GM23248 (cell line): ENCODE measurements at regions not wholly inside any gene's neighbourhood (a gene's known extent, or its start where the extent isn't known, plus 50 kb on each side); places are given as distances from the start of the nearest gene placed in this dataset.

Experiments
- DNase-seq: peaks from one replicate; pipeline ENCODE4 v3.0.0-alpha.2; 2015
- H2AFZ ChIP-seq: fragments of 200-600 bp; sonication (generic); 2 replicates; pipeline ENCODE4 v1.6.1; 2016; ENCODE audit warnings: antibody characterized with exemption
- H3F3A ChIP-seq: fragments of 200-600 bp; sonication (generic); 2 replicates; pipeline ENCODE4 v1.6.1; 2016; ENCODE audit warnings: mild to moderate bottlenecking, antibody characterized with exemption, mixed run types; ENCODE audit not compliant: insufficient read depth
- H3K27ac ChIP-seq: fragments of 200-600 bp; sonication (generic); 2 replicates; pipeline ENCODE4 v1.5.1; 2016; ENCODE audit warnings: mild to moderate bottlenecking
- H3K27me3 ChIP-seq: fragments of 200-600 bp; sonication (generic); replicated peaks from 2 replicates; pipeline ENCODE4 v1.6.1; 2016; ENCODE audit warnings: mild to moderate bottlenecking; ENCODE audit not compliant: insufficient read depth
- H3K36me3 ChIP-seq: fragments of 200-600 bp; sonication (generic); 2 replicates; pipeline ENCODE4 v1.6.1; 2016; ENCODE audit warnings: low read depth, mild to moderate bottlenecking
- H3K4me1 ChIP-seq: fragments of 200-600 bp; sonication (generic); 2 replicates; pipeline ENCODE4 v1.6.1; 2016; ENCODE audit warnings: mild to moderate bottlenecking; ENCODE audit not compliant: insufficient read depth
- H3K4me2 ChIP-seq: fragments of 200-600 bp; sonication (generic); one replicate; pipeline ENCODE4 v1.6.1; 2016; ENCODE audit warnings: mild to moderate bottlenecking; ENCODE audit not compliant: unreplicated experiment
- H3K4me3 ChIP-seq: fragments of 200-600 bp; sonication (generic); 2 replicates; pipeline ENCODE4 v1.5.1; 2016; ENCODE audit warnings: mild to moderate bottlenecking
- H3K79me2 ChIP-seq: fragments of 200-600 bp; sonication (generic); 2 replicates; pipeline ENCODE4 v1.6.1; 2016; ENCODE audit warnings: mild to moderate bottlenecking; ENCODE audit not compliant: insufficient read depth
- H3K9ac ChIP-seq: fragments of 200-600 bp; sonication (generic); 2 replicates; pipeline ENCODE4 v1.6.1; 2016; ENCODE audit warnings: mild to moderate bottlenecking
- H3K9me2 ChIP-seq: fragments of 200-600 bp; sonication (generic); 2 replicates; pipeline ENCODE4 v1.6.1; 2016; ENCODE audit warnings: mixed run types, mild to moderate bottlenecking, moderate library complexity; ENCODE audit not compliant: insufficient read depth
- H3K9me3 ChIP-seq: fragments of 200-600 bp; sonication (generic); one replicate; pipeline ENCODE4 v1.6.1; 2017; ENCODE audit warnings: low read depth
- H4K20me1 ChIP-seq: fragments of 200-600 bp; sonication (generic); 2 replicates; pipeline ENCODE4 v1.6.0; 2016; ENCODE audit not compliant: insufficient read depth
- EZH2 ChIP-seq: fragments of 200-600 bp; sonication (generic); IDR thresholded peaks from 2 replicates; pipeline ENCODE4 v1.6.1; 2018; ENCODE audit warnings: antibody characterized with exemption, mild to moderate bottlenecking; ENCODE audit not compliant: insufficient read depth, poor library complexity, severe bottlenecking
- EZH2phosphoT487 ChIP-seq: fragments of 200-600 bp; sonication (generic); IDR thresholded peaks from 2 replicates; pipeline ENCODE4 v1.6.1; 2018; ENCODE audit warnings: antibody characterized with exemption, moderate library complexity, mild to moderate bottlenecking, low read depth; ENCODE audit not compliant: insufficient read depth
- WGBS, 2 experiments: methylation state at CpG; one replicate each; pipeline ENCODE4 v1.1.6; 2015 to 2017; ENCODE audit warnings: low lambda C conversion rate in 2 of 2, low coverage in 1 of 2; ENCODE audit errors: missing lambda C conversion rate in 2 of 2; 5-methylcytosine and 5-hydroxymethylcytosine counted together
- in situ Hi-C: fragments of 300-500 bp; cut with MboI; formaldehyde crosslinking; loops from 2 replicates; pipeline ENCODE4 v1.15.0; 2020

DNA sequence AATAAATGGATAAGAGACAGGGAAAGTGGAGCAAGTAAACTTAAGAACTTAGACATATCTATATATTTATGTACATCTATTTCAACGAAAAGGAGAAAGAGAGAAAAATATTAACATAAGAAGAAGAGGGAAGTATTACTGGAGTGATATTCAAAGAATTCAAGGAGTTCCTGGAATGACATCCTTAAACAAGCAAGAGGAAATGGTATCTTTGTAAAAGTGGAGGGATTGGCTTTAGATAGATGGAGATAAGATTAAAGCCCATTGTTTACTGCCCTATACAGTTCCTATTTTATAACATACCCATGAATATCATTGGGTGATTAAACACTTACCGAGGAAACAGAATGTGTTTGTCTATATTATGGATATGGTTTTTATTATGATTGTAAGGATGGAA, 1036.3 kb downstream of the TTLL7 start:
- H3K4me2 ChIP-seq = no peak overlapping the region
- H3K9me3 ChIP-seq = no peaks in the 10 kb centered on the region
- no peak overlapping the region for H3K4me3 ChIP-seq
- no peak for DNase-seq
- no peaks in the 10 kb centered on the region for H3K9me2 ChIP-seq
- H3K27ac ChIP-seq = no peak overlapping the region
- no peak overlapping the region for H3K9ac ChIP-seq
- H2AFZ ChIP-seq = no peak overlapping the region
- H3F3A ChIP-seq = no peaks in the 10 kb centered on the region
- no peaks in the 10 kb centered on the region for H3K36me3 ChIP-seq
- WGBS, 2 experiments = 61 to 67% methylated on average over 2 of the region's 2 CpGs
- H3K79me2 ChIP-seq = no peaks in the 10 kb centered on the region
- H4K20me1 ChIP-seq = no peaks in the 10 kb centered on the region
- H3K27me3 ChIP-seq = no peaks in the 10 kb centered on the region
- in situ Hi-C loops = no loop called here
- TF ChIP-seq EZH2 = no peak
- TF ChIP-seq EZH2phosphoT487 = no peak
- no peaks in the 10 kb centered on the region for H3K4me1 ChIP-seq

DNA sequence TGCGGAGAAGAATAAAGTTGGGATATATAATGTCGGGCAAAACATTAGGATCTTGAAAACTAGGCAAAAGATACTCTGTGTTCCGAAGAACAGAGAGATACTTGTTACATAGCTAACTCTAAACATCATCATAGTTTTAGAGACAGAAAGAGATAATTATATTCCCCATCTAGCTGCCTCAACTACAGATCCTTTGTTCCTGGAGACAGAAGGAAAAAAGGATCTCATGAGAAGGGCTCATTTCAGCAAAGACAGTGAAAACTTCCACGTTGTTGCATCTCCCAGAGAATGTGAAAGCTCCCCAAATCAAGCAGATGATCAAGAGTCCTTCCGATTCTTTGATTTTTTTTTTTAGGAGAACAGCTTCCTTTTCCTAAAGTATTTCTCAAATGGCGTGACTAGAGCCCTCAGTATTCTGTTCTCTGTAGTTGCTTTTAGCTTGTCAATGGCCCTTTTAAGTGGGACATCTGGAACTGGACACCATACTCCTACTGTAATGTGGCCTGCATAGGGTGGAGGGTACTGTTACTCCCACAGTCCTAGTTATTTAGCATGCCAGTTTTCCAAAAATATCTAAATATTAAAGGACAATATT, 1048.2 kb downstream of the TTLL7 start:
- no peak overlapping the region for H2AFZ ChIP-seq
- TF ChIP-seq EZH2 = no peak
- no peak for TF ChIP-seq EZH2phosphoT487
- no peaks in the 10 kb centered on the region for H3K36me3 ChIP-seq
- no peak overlapping the region for H3K4me2 ChIP-seq
- no peaks in the 10 kb centered on the region for H4K20me1 ChIP-seq
- no peak overlapping the region for H3K27ac ChIP-seq
- H3K9me2 ChIP-seq = no peaks in the 10 kb centered on the region
- H3K27me3 ChIP-seq = no peaks in the 10 kb centered on the region
- H3F3A ChIP-seq = no peaks in the 10 kb centered on the region
- no peaks in the 10 kb centered on the region for H3K9me3 ChIP-seq
- no peak overlapping the region for H3K4me3 ChIP-seq
- H3K9ac ChIP-seq = no peak overlapping the region
- H3K79me2 ChIP-seq = no peaks in the 10 kb centered on the region
- H3K4me1 ChIP-seq = no peaks in the 10 kb centered on the region
- 77 to 81% methylated on average over 6 of the region's 6 CpGs for WGBS, 2 experiments
- in situ Hi-C loops = no loop called here
- DNase-seq = no peak

DNA sequence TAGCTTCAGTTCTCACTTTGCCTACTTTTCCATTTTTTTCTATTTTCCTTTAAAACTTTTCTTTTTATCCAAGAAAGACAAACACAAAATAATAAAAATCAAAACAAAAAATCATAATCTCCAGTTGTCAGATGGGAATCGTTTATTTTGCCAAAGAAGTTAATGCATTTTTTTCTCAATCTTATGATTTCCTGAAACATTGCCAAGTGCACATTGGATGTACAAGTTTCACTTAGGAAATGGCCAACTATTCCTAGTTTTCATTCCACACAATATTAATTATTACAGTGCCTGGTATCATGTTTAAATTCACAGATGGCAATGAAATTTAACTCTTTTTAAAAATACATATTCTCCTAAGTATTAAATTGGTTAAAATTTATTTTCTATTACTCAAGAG, 1050.5 kb downstream of the TTLL7 start:
- H3K9me3 ChIP-seq = no peaks in the 10 kb centered on the region
- H3K36me3 ChIP-seq = no peaks in the 10 kb centered on the region
- no peak for DNase-seq
- H3K9ac ChIP-seq = no peak overlapping the region
- no peaks in the 10 kb centered on the region for H4K20me1 ChIP-seq
- no peaks in the 10 kb centered on the region for H3K4me1 ChIP-seq
- H3K27me3 ChIP-seq = no peaks in the 10 kb centered on the region
- TF ChIP-seq EZH2 (no peak), EZH2phosphoT487 (no peak)
- WGBS, 2 experiments = 0% methylated on average over 1 of the region's 1 CpG
- no peak overlapping the region for H3K4me2 ChIP-seq
- H3K79me2 ChIP-seq = no peaks in the 10 kb centered on the region
- no peaks in the 10 kb centered on the region for H3K9me2 ChIP-seq
- H3K27ac ChIP-seq = no peak overlapping the region
- in situ Hi-C loops = no loop called here
- H2AFZ ChIP-seq = no peak overlapping the region
- no peak overlapping the region for H3K4me3 ChIP-seq
- H3F3A ChIP-seq = no peaks in the 10 kb centered on the region

DNA sequence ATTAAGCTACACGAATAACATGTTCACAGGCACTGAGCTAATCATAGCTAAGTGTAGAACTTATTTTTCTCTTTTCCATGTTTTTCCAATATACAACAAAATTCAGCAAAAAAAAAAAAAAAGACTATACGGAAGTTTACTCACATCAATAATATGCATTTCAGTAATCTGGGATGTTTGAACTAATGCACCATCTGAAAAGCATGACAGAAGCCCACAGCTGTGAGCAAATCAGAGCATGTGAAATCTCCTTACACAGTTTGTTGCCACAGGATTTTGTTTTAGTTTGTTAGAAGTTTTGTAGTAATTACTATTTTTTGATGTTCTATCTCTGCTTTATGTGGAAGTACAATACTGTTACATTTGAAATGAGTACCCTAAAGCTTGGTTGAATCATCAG, 1051.7 kb downstream of the TTLL7 start:
- Histone ChIP-seq H3K4me2 (no peak overlapping the region), H3F3A (no peaks in the 10 kb centered on the region), H3K4me3 (no peak overlapping the region), H3K9me2 (no peaks in the 10 kb centered on the region), H3K27ac (no peak overlapping the region), H3K9ac (no peak overlapping the region), H3K79me2 (no peaks in the 10 kb centered on the region), H3K4me1 (no peaks in the 10 kb centered on the region), H3K27me3 (no peaks in the 10 kb centered on the region), H3K9me3 (no peaks in the 10 kb centered on the region), H3K36me3 (no peaks in the 10 kb centered on the region), H4K20me1 (no peaks in the 10 kb centered on the region), H2AFZ (no peak overlapping the region)
- no peak for TF ChIP-seq EZH2phosphoT487
- TF ChIP-seq EZH2 = no peak
- WGBS, 2 experiments = 81 to 87% methylated on average over 2 of the region's 2 CpGs
- DNase-seq = peak; percentile 7
- in situ Hi-C loops = no loop called here

DNA sequence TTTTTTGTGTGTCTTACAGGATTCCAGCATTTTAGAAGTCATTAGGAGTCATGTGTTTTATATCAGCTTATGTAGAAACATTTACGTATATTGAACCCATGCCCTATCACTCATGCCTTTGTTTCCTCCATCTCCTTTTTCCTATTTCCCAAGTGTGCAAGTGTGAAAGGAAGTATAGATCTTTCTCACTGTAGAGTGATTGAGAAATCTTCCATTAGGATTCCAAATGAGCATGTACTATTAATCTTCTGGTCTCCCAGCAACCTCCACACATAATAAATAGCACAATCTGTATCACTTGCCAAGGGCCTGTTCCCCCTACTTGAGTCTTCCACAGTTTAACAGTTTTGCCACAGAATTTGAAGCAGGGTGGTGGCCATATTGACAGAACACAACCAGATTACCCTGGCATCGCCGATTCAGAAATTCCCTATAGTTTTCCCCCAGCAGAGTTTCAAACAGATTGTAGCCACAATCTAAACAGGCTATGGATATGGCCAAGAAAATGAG, 1052.8 kb downstream of the TTLL7 start:
- no peaks in the 10 kb centered on the region for H3K4me1 ChIP-seq
- no peak for DNase-seq
- no peak overlapping the region for H3K4me2 ChIP-seq
- H3K36me3 ChIP-seq = no peaks in the 10 kb centered on the region
- no peak overlapping the region for H2AFZ ChIP-seq
- in situ Hi-C loops = no loop called here
- no peaks in the 10 kb centered on the region for H3K9me3 ChIP-seq
- no peaks in the 10 kb centered on the region for H3K27me3 ChIP-seq
- no peaks in the 10 kb centered on the region for H4K20me1 ChIP-seq
- no peaks in the 10 kb centered on the region for H3K79me2 ChIP-seq
- 78 to 88% methylated on average over 3 of the region's 3 CpGs for WGBS, 2 experiments
- H3F3A ChIP-seq = no peaks in the 10 kb centered on the region
- no peak overlapping the region for H3K27ac ChIP-seq
- TF ChIP-seq EZH2 = no peak
- no peak for TF ChIP-seq EZH2phosphoT487
- H3K4me3 ChIP-seq = no peak overlapping the region
- H3K9ac ChIP-seq = no peak overlapping the region
- H3K9me2 ChIP-seq = no peaks in the 10 kb centered on the region
